GM18907 (cell line): ENCODE measurements at regions not wholly inside any gene's neighbourhood (a gene's known extent, or its start where the extent isn't known, plus 50 kb on each side); places are given as distances from the start of the nearest gene placed in this dataset.
"Not testable (repeated sequence)": the region's sequence is repeated elsewhere in the genome, so short reads cannot be mapped to it uniquely, and the experiment has no call there.

Source experiments
- ATAC-seq: cut with Tn5 transposase; IDR thresholded peaks from one replicate; pipeline ENCODE4 v1.9.1; 2021; ENCODE audit warnings: mild to moderate bottlenecking, moderate library complexity; ENCODE audit not compliant: unreplicated experiment

DNA sequence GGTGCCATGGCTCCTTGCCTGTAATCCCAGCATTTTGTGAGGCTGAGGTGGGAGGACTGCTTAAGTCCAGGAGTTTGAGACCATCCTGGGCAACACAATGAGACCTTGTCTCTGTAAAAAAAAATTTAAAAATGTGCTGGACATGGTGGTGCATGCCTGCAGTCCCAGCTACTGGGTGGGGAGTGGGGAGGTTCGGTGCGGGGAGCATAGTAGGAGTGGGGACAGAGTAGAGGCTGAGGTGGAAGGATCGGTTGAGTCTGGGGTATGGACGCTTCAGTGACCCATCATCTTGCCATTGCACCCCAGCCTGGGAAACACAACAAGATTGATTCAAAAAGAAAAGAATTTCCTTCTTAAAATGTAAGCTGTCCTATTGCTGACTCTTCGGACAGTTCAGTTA is 1490.0 kb upstream of the GBE1 start:
- no peak for ATAC-seq

- ATAC-seq: no peak
Observed at GRCh38 chr3:83250613-83251012, 1489.2 kb upstream of the GBE1 start.

GRCh38 chr3:83248454-83248853 is 1487.0 kb upstream of the GBE1 start:
- no peak for ATAC-seq

DNA sequence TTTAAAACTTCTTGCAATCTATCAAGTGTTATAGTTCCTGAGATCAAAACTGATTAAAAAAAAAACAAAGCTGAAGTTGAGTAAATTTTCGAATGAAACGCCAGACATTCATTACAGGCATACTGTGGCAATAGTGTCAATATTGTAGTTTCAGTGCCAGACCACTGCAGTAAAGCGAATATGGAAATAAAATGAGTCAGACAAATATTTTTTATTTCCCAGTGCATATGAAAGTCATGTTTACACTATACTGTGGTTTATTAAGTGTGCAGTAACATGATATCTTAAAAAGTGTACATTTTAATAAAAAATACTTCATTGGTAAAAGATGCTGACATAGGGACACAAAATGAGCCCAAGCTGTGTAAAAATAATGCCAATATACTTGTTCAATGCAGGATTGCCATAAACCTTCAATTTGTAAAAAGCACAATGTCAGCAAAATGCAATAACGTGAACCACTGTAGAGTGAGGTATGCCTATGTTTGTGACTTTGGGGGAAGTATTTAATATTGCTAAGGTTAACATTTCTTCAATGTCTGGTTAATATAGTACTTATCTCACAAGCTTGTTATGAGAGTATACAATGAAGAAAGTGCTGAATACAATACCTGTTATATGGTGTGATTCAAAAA is 1473.9 kb upstream of the GBE1 start:
- ATAC-seq: no peak

DNA sequence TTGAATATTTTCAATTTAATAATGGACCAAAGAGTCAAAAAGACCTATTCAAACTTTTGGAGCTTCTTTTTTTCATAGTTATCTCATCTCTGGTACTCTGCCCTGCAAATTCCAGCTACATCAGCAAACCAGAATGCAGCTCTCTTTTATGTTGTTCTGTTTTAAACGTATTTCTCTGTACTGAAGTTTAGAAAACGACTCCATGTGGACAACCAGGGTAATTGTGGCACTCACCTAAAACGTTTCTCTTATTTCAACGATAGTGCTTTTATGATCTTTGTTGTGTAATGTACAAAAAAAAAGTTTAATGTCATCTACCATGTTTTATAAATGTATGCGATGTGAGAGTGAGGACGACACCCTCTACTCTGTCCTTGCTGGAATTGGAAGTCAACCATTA is 1472.3 kb upstream of the GBE1 start:
- ATAC-seq: no peak

GRCh38 chr3:83230841-83231240 is 1469.4 kb upstream of the GBE1 start:
- ATAC-seq: no peak

GRCh38 chr3:83230376-83230775 is 1468.9 kb upstream of the GBE1 start:
- ATAC-seq: no peak

DNA sequence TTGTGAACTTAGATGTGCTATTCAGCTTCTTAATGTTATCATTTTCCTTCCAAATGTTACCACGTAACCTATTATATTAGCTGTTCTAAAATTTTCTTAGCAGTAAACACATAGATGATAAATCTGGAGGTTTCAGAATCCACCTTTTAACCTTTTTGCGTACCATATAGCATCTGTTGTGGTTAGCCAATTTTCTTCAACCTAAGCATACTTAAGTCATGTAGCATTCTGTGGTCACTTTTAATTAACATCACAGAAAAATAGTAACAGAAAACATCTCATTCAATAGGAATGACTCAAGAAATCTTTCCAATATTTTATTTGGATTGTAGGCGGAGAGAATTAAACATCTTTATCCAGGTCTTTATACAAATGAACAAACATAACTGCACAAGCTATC is 1465.3 kb upstream of the GBE1 start:
- ATAC-seq: no peak

- no peak for ATAC-seq
Observed at GRCh38 chr3:83224101-83224868, 1462.8 kb upstream of the GBE1 start.

GRCh38 chr3:83218383-83219200 is 1457.1 kb upstream of the GBE1 start:
- no peak for ATAC-seq

- ATAC-seq: not testable (repeated sequence)
Observed at GRCh38 chr3:83217595-83218118, 1456.2 kb upstream of the GBE1 start.

- no peak for ATAC-seq
Observed at GRCh38 chr3:83216919-83217594, 1455.6 kb upstream of the GBE1 start.

DNA sequence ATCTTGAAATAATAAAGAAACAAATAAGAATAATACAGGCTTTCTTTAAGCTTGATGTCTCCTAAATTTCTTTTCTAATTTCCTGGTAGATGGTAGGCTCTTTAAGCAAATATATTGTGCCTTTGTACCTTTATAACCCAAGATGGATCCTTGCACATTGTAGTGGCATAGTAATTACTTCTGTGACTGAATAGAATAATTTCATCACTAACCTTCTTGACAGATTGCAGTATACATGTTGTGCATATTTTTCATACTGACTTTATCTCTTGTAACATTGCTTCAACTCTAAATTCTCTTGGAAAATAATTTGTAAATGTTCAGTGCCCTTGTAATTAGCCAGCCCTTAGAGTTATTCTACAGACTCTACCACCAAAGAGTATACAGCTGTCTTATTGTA is 1433.8 kb upstream of the GBE1 start:
- no peak for ATAC-seq

DNA sequence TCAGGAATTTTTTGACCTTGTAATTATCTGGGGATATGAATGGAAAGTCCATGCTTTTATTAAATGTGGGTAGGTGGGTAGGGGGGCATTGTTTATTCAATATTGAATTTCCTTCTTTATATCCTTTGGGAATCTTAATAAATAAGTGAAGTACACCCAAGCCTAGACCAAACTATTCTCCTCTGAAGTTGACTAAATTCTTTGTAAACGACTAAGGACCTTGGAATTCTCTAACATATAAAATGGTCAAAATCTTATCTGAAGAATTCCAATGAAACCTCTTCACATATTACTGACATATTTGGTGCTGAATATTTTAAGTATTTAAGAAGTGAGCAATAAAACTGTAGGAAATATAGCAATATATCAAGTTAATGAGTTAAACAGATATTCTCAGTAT is 1432.1 kb upstream of the GBE1 start:
- ATAC-seq: no peak

GRCh38 chr3:83189634-83190033 is 1428.2 kb upstream of the GBE1 start:
- ATAC-seq: no peak

DNA sequence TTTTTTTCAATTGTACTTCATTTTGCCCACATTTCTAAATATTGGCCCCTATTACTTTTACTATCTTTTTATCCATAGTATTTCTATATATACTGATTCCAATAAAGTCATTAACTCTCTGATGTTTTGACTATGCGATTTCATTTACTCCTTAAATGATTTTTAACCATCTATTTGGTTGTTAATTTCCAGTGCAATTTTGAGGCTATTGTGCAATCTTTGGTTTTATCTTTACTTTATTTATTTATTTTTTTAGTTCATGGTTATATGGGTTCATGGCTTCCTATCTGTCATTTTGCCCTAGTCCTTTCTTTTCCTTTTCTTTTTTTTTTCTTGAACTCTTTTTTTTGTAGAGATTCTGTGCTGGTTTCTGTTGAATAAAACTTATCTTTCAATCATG is 1408.0 kb upstream of the GBE1 start:
- ATAC-seq: no peak

GRCh38 chr3:83150896-83151295 is 1389.5 kb upstream of the GBE1 start:
- ATAC-seq: no peak

GRCh38 chr3:83140983-83141382 is 1379.5 kb upstream of the GBE1 start:
- no peak for ATAC-seq

DNA sequence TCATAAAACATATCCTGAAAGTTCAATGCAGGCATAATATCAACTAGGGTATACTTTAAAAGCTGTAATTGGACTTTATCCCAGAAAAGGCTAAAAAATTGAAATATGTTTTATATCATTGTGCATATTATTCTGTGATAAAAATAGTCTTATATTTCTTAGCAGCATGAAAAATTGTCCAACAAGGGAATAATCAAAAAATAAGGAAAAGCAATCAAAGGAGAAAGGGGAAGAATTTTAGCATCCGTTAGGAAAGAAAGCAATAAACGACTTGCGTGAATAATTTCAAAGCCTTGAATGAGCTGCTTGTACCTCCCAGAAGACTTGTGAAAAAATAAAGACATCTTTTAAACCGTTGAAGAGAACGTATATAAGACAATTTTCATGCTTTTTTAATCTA is 1369.8 kb upstream of the GBE1 start:
- no peak for ATAC-seq

GRCh38 chr3:83122774-83123350 is 1361.4 kb upstream of the GBE1 start:
- no peak for ATAC-seq

GRCh38 chr3:83093222-83093572 is 1331.8 kb upstream of the GBE1 start:
- no peak for ATAC-seq
